GM21723 (cell line): ENCODE measurements at regions not wholly inside any gene's neighbourhood (a gene's known extent, or its start where the extent isn't known, plus 50 kb on each side); places are given as distances from the start of the nearest gene placed in this dataset.
A peak's percentile ranks its signal among the peaks of the same experiment; 100 is the strongest.

Source experiments
- ATAC-seq: cut with Tn5 transposase; IDR thresholded peaks from one replicate; pipeline ENCODE4 v1.9.1; 2021; ENCODE audit warnings: mild to moderate bottlenecking, moderate library complexity; ENCODE audit not compliant: unreplicated experiment

- no peak for ATAC-seq
Observed at GRCh38 chr4:138535316-138535715, 293.2 kb upstream of the SLC7A11 start.

- ATAC-seq: peak; percentile 84
Observed at GRCh38 chr4:138522366-138522765, 280.2 kb upstream of the SLC7A11 start.

GRCh38 chr4:138521809-138522208, 279.7 kb upstream of the SLC7A11 start:
- no peak for ATAC-seq

DNA sequence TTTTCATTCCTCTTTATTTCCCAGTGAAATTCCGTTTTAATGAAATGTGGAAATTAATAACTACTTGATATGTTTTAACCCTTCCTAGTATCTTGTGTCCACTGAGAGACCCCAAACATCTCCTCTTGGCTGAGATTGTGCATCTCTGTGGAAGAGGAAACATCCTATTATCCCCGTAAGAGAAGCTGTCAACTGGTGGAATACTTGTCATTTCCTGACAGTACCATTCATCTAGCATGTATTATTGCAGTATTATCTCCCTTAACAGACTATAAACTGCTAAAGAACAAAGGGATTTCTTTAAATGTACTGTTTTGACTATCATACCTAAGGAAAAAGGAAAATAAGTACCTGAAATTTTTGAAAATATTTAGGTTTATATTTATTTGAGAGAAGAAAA, 277.3 kb upstream of the SLC7A11 start:
- no peak for ATAC-seq

GRCh38 chr4:138513535-138513934, 271.4 kb upstream of the SLC7A11 start:
- no peak for ATAC-seq

GRCh38 chr4:138512756-138513155, 270.6 kb upstream of the SLC7A11 start:
- no peak for ATAC-seq

DNA sequence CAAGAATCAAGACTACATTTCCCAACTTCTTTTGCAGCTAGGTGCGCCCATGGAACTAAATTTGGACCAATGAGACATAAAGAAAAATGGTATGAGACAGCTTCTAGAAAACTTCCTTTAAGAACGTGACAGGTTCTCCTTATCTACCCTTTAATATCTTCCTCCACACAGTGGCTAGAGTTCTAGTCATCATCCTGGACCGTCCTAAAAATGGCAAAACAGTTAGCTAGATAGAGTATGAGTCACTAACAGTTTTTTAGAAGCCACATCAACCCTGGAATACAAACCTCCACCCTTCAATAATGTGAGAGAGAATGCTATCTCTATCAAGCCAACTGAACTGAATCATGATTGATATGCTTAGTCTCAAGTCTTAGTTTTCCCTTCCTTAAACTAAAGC, 267.9 kb upstream of the SLC7A11 start:
- no peak for ATAC-seq

- no peak for ATAC-seq
Observed at GRCh38 chr4:138509346-138509745, 267.2 kb upstream of the SLC7A11 start.

GRCh38 chr4:138507522-138507921, 265.4 kb upstream of the SLC7A11 start:
- ATAC-seq: no peak

DNA sequence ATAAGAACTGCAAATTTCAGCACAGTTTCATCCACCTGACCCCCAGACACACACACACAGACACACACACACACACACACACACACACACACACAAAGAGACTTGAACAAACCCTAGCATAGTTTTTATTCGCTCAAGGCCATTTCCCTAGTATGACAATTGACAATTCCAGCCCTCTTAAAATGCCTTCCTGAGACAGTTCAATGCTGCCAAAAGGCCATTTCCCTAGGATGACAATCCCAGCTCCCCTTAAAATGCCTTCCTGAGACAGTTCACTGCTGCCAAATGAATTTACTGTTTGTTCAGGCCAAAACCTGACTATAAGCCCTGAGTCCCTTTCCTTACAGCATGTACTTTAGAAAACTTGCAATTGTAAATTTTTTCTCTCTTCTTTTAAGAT, 259.5 kb upstream of the SLC7A11 start:
- ATAC-seq: no peak

DNA sequence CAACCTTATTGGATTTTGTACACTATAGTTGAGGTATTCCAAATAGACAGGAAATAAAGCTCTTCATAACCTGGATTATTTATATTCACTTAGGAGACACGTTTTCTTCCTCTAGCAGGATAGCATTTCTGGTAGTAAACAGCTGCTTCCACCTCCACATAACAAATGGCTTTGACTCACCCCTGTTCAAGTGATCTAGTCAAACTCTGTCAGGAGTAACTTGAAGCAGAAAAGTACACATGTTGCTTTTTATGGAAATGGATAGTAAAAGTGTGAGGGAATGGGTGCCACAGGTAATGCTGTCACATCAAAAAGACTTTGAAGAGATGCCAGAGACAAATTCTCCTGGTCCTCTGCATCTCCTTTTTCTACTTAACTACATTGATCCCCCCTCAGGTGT, 258.7 kb upstream of the SLC7A11 start:
- no peak for ATAC-seq

DNA sequence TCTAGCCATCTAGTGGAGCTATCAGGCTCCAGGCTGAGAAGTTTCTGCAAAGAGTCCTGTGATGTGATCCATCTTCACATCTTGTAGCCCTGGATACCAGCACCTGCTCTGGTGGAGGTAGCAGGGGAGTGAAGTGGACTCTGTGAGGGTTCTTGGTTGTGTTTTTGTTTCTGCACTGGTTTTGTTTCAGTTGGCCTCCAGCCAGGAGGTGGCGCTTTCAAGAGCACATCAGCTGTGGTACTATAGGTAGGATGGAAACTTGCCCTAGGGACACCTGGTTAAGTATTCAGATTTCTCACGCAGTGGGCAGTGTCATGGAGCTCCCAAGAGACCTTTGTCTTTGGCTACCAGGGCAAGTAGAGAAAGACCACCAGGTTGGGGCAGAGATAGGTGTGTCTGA, 257.5 kb upstream of the SLC7A11 start:
- no peak for ATAC-seq

DNA sequence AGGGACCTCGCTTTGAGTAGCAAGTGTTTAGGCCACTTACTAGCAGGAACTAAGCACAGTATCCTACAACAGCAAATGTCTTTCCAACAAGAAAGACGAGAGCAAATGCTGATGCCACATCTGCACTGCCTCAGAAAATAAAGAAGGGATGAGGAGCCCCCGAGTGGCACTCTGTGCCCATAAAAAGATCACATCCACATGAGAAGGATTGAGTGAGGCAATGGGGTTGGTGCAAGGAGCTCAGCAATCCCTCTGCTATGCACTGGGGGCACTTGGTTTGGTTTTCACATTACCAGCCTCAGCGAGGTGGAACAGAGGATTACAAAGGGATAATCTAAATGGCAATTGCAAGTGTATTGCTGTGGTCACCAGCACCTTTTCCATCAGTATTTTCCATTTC, 252.8 kb upstream of the SLC7A11 start:
- no peak for ATAC-seq

- ATAC-seq: no peak
Observed at GRCh38 chr4:138494116-138494515, 252.0 kb upstream of the SLC7A11 start.

GRCh38 chr4:138492176-138492575, 250.0 kb upstream of the SLC7A11 start:
- ATAC-seq: no peak

DNA sequence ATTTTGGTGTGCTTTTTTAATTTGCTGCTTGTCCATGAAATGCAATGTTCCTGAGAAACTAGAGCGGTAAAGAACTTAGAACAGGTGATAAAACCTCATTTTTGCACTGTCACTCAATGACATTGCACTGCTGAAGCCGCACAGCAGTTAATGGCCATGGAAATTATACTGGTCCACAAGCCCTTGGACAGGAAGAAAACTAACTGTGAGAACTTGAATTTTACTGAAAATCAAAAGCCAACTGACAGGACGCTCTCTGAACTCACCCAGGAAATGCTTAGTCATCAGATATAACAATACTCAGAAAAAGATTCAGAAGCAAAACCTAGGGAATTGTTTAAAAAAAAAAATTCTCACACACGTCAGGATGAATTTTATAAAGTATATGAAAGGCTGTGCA, 246.4 kb upstream of the SLC7A11 start:
- ATAC-seq: no peak

DNA sequence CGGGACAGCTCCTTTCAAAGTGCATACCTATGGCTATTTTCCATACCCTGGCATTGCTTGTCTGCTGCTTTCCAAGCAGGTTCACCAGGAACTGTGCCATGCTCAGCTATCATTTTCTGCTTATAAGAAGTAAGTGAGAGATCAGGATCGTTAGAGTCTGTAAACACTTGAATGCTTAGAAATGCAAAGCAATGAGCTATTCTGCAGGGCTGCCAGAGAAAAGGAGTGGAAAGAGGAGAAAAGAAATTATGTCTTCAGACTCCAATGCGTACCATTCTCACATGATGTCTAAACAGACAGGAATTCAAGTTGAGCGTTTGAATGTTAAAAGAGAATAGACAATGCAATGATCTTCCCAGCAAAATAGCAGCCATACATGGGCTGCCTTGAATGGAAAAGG, 245.5 kb upstream of the SLC7A11 start:
- ATAC-seq: no peak

GRCh38 chr4:138487230-138487629, 245.1 kb upstream of the SLC7A11 start:
- no peak for ATAC-seq

DNA sequence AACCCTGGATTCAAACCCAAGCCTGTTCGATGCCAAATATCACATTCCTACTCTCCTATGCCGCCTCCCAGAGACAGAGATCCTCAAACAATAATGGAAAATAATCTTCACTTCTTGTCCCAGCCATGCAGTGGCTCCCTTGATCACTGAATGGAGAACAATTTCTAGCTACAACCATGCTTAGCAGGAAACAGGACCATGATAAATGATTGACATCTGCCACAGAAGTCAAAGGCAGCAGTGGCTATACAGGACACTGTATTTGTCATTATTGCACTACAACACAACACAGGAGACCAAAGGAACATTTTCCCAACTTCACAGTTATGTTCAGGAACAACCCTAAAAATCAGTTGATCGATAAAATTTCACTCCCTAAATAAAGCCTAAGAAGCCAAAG, 243.3 kb upstream of the SLC7A11 start:
- no peak for ATAC-seq

- no peak for ATAC-seq
Observed at GRCh38 chr4:138475116-138475515, 233.0 kb upstream of the SLC7A11 start.

GRCh38 chr4:138473339-138473738, 231.2 kb upstream of the SLC7A11 start:
- ATAC-seq: no peak

DNA sequence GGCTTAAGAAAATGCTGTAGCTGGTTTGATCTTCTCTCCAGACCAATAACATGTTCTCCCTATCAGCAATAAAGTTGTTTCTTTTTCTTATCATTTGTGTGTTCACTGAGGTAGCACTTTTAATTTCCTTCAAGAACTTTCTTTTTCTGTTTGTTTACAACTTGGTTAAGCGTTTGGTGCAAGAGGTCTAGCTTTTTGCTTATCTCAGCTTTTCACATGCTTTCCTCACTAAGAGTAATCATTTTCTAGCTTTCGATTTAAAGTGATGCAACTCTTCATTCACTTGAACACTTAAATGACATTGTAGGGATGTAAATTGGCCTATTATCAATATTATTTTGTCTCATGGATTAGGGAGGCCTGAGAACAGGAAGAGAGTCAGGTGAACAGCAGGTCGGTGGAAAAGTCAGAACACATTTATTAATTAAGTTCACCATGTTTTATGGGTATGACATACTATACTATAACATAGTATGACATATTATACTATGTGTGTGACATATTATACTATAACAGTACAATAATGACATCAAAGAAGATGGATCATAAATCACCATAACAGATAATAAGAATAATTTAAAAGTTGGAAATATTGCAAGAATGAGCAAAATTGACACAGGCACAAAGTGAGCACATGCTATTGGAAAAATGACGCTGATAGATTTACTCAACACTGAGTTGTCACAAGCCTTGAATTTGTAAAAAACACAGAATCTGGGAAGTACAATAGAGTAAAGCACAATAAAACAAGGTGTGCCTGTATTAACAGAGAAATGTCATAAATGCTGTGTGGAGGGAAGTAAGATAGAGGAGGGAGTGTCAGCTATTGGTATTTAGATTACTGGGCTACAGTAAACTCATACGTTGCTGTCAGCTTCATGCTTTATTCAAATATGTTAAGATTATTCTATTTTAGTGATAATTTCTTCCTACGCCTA, 218.6 kb upstream of the SLC7A11 start:
- ATAC-seq: no peak

- no peak for ATAC-seq
Observed at GRCh38 chr4:138458751-138459150, 216.6 kb upstream of the SLC7A11 start.
